NT2/D1 (cell line): ENCODE measurements at regions not wholly inside any gene's neighbourhood (a gene's known extent, or its start where the extent isn't known, plus 50 kb on each side); places are given as distances from the start of the nearest gene placed in this dataset.
"Not testable (repeated sequence)": the region's sequence is repeated elsewhere in the genome, so short reads cannot be mapped to it uniquely, and the experiment has no call there.

Experiments used
- YY1 ChIP-seq: IDR thresholded peaks from 2 replicates; pipeline ENCODE4 v1.6.1; 2011; ENCODE audit not compliant: insufficient read length, insufficient read depth
- ZNF274 ChIP-seq: IDR thresholded peaks from 2 replicates; pipeline ENCODE4 v1.6.1; 2011; ENCODE audit warnings: mild to moderate bottlenecking, low read depth, low read length

DNA sequence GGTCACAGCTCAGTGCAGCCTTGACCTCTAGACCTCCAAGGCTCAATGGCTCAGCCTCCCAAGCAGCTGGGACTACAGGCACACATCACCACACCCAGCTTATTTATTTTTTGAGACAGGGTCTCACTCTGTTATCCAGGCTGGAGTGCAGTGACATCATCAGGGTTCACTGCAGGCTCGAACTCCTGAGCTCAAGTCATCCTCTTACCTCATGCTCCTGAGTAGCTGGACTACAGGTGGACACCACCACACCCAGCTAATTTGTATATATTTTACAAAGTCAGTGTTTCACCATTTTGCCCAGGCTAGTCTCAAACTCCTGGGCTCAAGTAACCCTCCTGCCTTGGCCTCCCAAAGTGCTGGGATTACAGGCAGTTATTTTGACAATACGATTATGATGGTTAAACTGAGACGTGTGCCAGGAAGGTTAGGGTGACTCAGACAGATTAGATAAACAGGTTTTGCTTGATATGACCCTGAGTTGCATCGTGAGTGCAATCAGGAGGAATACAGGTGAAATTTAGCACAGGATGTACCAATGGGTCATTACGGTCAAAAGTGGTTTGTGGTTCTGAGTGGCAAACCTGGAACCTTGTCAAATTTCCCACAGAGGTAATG, 116.9 kb downstream of the PPIAL4G start:
- TF ChIP-seq ZNF274, YY1: not testable (repeated sequence)
